T-helper 9 cell (primary cell): ENCODE measurements at regions not wholly inside any gene's neighbourhood (a gene's known extent, or its start where the extent isn't known, plus 50 kb on each side); places are given as distances from the start of the nearest gene placed in this dataset.
"Not testable (repeated sequence)": the region's sequence is repeated elsewhere in the genome, so short reads cannot be mapped to it uniquely, and the experiment has no call there.

Experiments used
- DNase-seq: peaks from one replicate; pipeline ENCODE4 v3.0.0-alpha.2; 2020

GRCh38 chr11:25775603-25776002, 556.3 kb upstream of the ANO3 start:
- no peak for DNase-seq

- DNase-seq, result no peak
These were observed 555.7 kb upstream of the ANO3 start for GRCh38 chr11:25776238-25776637.

- DNase-seq, result no peak
These were observed 554.6 kb upstream of the ANO3 start for GRCh38 chr11:25777343-25777742.

GRCh38 chr11:25779033-25779432, 552.9 kb upstream of the ANO3 start:
- DNase-seq, result no peak

GRCh38 chr11:25787416-25787815, 544.5 kb upstream of the ANO3 start:
- no peak for DNase-seq

GRCh38 chr11:25790396-25790795, 541.5 kb upstream of the ANO3 start:
- no peak for DNase-seq

- no peak for DNase-seq
These were observed 538.3 kb upstream of the ANO3 start for GRCh38 chr11:25793637-25794036.

GRCh38 chr11:25794804-25795203, 537.1 kb upstream of the ANO3 start:
- DNase-seq, result no peak

GRCh38 chr11:25816411-25816810, 515.5 kb upstream of the ANO3 start:
- DNase-seq, result no peak

GRCh38 chr11:25824688-25825087, 507.2 kb upstream of the ANO3 start:
- no peak for DNase-seq

- DNase-seq, result not testable (repeated sequence)
These were observed 500.4 kb upstream of the ANO3 start for GRCh38 chr11:25831485-25831884.

GRCh38 chr11:25838918-25839625, 492.9 kb upstream of the ANO3 start:
- no peak for DNase-seq

- DNase-seq, result no peak
These were observed 487.1 kb upstream of the ANO3 start for GRCh38 chr11:25844811-25845210.

GRCh38 chr11:25855916-25856315, 476.0 kb upstream of the ANO3 start:
- no peak for DNase-seq

GRCh38 chr11:25859776-25860175, 472.2 kb upstream of the ANO3 start:
- no peak for DNase-seq

- DNase-seq, result no peak
These were observed 471.1 kb upstream of the ANO3 start for GRCh38 chr11:25860677-25861450.

- DNase-seq, result no peak
These were observed 469.8 kb upstream of the ANO3 start for GRCh38 chr11:25862159-25862558.

- no peak for DNase-seq
These were observed 467.9 kb upstream of the ANO3 start for GRCh38 chr11:25863986-25864385.

- no peak for DNase-seq
These were observed 455.4 kb upstream of the ANO3 start for GRCh38 chr11:25876456-25876965.

GRCh38 chr11:25886036-25886435, 445.9 kb upstream of the ANO3 start:
- DNase-seq, result no peak

- DNase-seq, result no peak
These were observed 441.2 kb upstream of the ANO3 start for GRCh38 chr11:25890626-25891260.

- DNase-seq, result no peak
These were observed 440.0 kb upstream of the ANO3 start for GRCh38 chr11:25891960-25892359.

- no peak for DNase-seq
These were observed 432.2 kb upstream of the ANO3 start for GRCh38 chr11:25899617-25900160.
